IMR-90 (cell line): ENCODE measurements at regions not wholly inside any gene's neighbourhood (a gene's known extent, or its start where the extent isn't known, plus 50 kb on each side); places are given as distances from the start of the nearest gene placed in this dataset.

Source experiments
- ATAC-seq: fragments of 200-7000 bp; cut with Tn5 transposase; 2 replicates; pipeline ENCODE4 v1.9.1; 2020; ENCODE audit warnings: low read depth, mild to moderate bottlenecking, moderate library complexity
- BruUV-seq: library from RNA; stranded (reverse); fragments of 400-500 nt; replicated peaks from 2 replicates; lab custom pipeline; 2021; lab: Mats Ljungman, UMichigan
- CTCF ChIA-PET: fragments of 300-600 bp; formaldehyde crosslinking; extraction: SDS; loops from one replicate; lab custom pipeline; 2021; ENCODE audit warnings: antibody characterized with exemption; lab: Yijun Ruan, JAX
- POLR2A ChIA-PET: fragments of 300-600 bp; sonication (Branson Sonifier 250); formaldehyde crosslinking; loops from one replicate; lab custom pipeline; 2022; ENCODE audit warnings: antibody characterized with exemption; ENCODE audit not compliant: unreplicated experiment; lab: Charles Lee
- DNase-seq: peaks from one replicate; pipeline ENCODE4 v3.0.0; 2013
- H2AFZ ChIP-seq: replicated peaks from 2 replicates; pipeline ENCODE3; 2013; ENCODE audit warnings: low read length, mild to moderate bottlenecking; ENCODE audit not compliant: poor library complexity
- H2AK5ac ChIP-seq: 2 replicates; pipeline ENCODE4 v1.6.1; 2013; ENCODE audit warnings: low read depth, low read length, inconsistent platforms
- H2AK9ac ChIP-seq: replicated peaks from 2 replicates; pipeline ENCODE3; 2013; ENCODE audit warnings: mild to moderate bottlenecking, low read depth, low read length, moderate library complexity; ENCODE audit not compliant: poor library complexity
- H2BK120ac ChIP-seq: 2 replicates; pipeline ENCODE4 v1.6.1; 2013; ENCODE audit warnings: low read depth, low read length, inconsistent platforms
- H2BK15ac ChIP-seq: 3 replicates; pipeline ENCODE4 v1.6.1; 2013; ENCODE audit warnings: low read depth, low read length, inconsistent platforms
- H2BK20ac ChIP-seq: 2 replicates; pipeline ENCODE4 v1.6.1; 2013; ENCODE audit warnings: low read depth, mild to moderate bottlenecking, inconsistent platforms, low read length, moderate library complexity
- H2BK5ac ChIP-seq: 2 replicates; pipeline ENCODE4 v1.6.1; 2013; ENCODE audit warnings: mild to moderate bottlenecking, low read depth, low read length, inconsistent platforms; ENCODE audit not compliant: poor library complexity, severe bottlenecking
- H3K14ac ChIP-seq: replicated peaks from 2 replicates; pipeline ENCODE4 v1.6.1; 2013; ENCODE audit warnings: low read depth, low read length, inconsistent platforms
- H3K18ac ChIP-seq: 2 replicates; pipeline ENCODE4 v1.6.1; 2013; ENCODE audit warnings: low read depth, low read length, control low read depth
- H3K23ac ChIP-seq: 2 replicates; pipeline ENCODE4 v1.6.1; 2013; ENCODE audit warnings: low read depth, low read length, inconsistent platforms
- H3K27ac ChIP-seq: 2 replicates; pipeline ENCODE4 v1.5.1; 2013; ENCODE audit warnings: mild to moderate bottlenecking, control low read depth, low read length; ENCODE audit not compliant: insufficient read depth
- H3K27me3 ChIP-seq: 2 replicates; pipeline ENCODE4 v1.6.1; 2013; ENCODE audit warnings: low read length; ENCODE audit not compliant: control insufficient read depth, insufficient read depth
- H3K36me3 ChIP-seq: 2 replicates; pipeline ENCODE4 v1.6.1; 2013; ENCODE audit warnings: low read length, mixed read lengths; ENCODE audit not compliant: control insufficient read depth, insufficient read depth
- H3K4ac ChIP-seq: 2 replicates; pipeline ENCODE4 v1.6.1; 2013; ENCODE audit warnings: low read depth, low read length, inconsistent platforms
- H3K4me1 ChIP-seq: 2 replicates; pipeline ENCODE4 v1.6.1; 2013; ENCODE audit warnings: low read length, mixed read lengths; ENCODE audit not compliant: control insufficient read depth, insufficient read depth
- H3K4me2 ChIP-seq: 2 replicates; pipeline ENCODE4 v1.6.1; 2013; ENCODE audit warnings: low read depth, mild to moderate bottlenecking, control low read depth, low read length, moderate library complexity
- H3K4me3 ChIP-seq: 2 replicates; pipeline ENCODE4 v1.5.1; 2013; ENCODE audit warnings: low read depth, mild to moderate bottlenecking, control low read depth, low read length, moderate library complexity; ENCODE audit not compliant: insufficient read depth
- H3K56ac ChIP-seq: 2 replicates; pipeline ENCODE4 v1.6.1; 2013; ENCODE audit warnings: low read length, inconsistent platforms; ENCODE audit not compliant: insufficient read depth; ENCODE audit errors: extremely low read depth
- H3K79me1 ChIP-seq, 2 experiments: 2 replicates each; pipeline ENCODE4 v1.6.1; 2013; ENCODE audit warnings: low read length in 2 of 2, inconsistent platforms in 1 of 2, low read depth in 1 of 2
- H3K9ac ChIP-seq: 2 replicates; pipeline ENCODE4 v1.6.1; 2013; ENCODE audit warnings: low read depth, low read length, control low read depth
- H3K9me1 ChIP-seq: 2 replicates; pipeline ENCODE4 v1.6.1; 2013; ENCODE audit warnings: low read length, inconsistent platforms; ENCODE audit not compliant: insufficient read depth
- H3K9me3 ChIP-seq: 2 replicates; pipeline ENCODE4 v1.6.1; 2013; ENCODE audit warnings: low read length; ENCODE audit not compliant: control insufficient read depth, insufficient read depth
- H4K20me1 ChIP-seq: 2 replicates; pipeline ENCODE4 v1.6.1; 2013; ENCODE audit warnings: low read length, inconsistent platforms; ENCODE audit not compliant: insufficient read depth
- H4K5ac ChIP-seq: 2 replicates; pipeline ENCODE4 v1.6.1; 2013; ENCODE audit warnings: mild to moderate bottlenecking, low read depth, low read length, control low read depth
- H4K8ac ChIP-seq, 2 experiments: 2 replicates each; pipeline ENCODE4 v1.6.1; 2013; ENCODE audit warnings: low read depth in 2 of 2, low read length in 2 of 2, control low read depth in 1 of 2, inconsistent platforms in 1 of 2
- H4K91ac ChIP-seq: 2 replicates; pipeline ENCODE4 v1.6.1; 2013; ENCODE audit warnings: low read depth, low read length, inconsistent platforms; ENCODE audit not compliant: insufficient read depth
- CHD1 ChIP-seq: IDR thresholded peaks from 2 replicates; pipeline ENCODE4 v1.6.1; 2012; ENCODE audit warnings: low read depth, low read length, improper control_type of control experiment
- POLR2A ChIP-seq: IDR thresholded peaks from 2 replicates; pipeline ENCODE4 v1.6.1; 2012; ENCODE audit warnings: mild to moderate bottlenecking, low read depth, low read length
- dilution Hi-C: fragments of 300-500 bp; cut with HindIII; formaldehyde crosslinking; loops from one replicate; pipeline ENCODE4 v1.14.3; 2018; ENCODE audit warnings: low sequenced_read_pairs; ENCODE audit not compliant: unreplicated experiment
- in situ Hi-C: fragments of 300-500 bp; cut with MboI; formaldehyde crosslinking; loops from 3 replicates; pipeline ENCODE4 v1.14.3; 2019; ENCODE audit warnings: low sequenced_read_pairs, inconsistent platforms, mixed read lengths
- intact Hi-C: fragments of 100-400 bp; cut with micrococcal nuclease; formaldehyde crosslinking; loops from 2 replicates; pipeline ENCODE4 v1.10.0; 2022

DNA sequence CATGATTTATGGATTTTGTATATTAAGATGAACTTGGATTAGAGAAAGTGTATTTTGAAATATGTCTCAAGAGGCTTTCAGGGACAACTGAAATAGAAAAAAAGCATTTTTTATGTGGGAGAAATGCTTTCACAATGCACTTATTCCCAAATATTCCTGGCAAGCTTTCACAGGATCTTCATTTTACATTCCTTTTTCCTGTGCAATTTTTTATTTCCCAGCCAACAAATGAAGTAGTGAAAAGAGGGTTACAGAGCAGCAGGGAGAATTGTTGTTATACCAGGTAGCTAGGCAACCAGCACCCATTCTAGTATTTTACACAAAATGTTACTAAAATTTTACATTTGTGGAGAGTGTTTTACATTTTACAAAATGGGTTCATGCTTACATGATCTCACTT lies 167.0 kb upstream of the RPRM start:
- no peak overlapping the region for H2BK120ac ChIP-seq
- H3K27me3 ChIP-seq, result no peaks in the 10 kb centered on the region
- no peak overlapping the region for H3K18ac ChIP-seq
- no peak overlapping the region for H2AK9ac ChIP-seq
- ATAC-seq (no peak), DNase-seq (no peak)
- POLR2A ChIA-PET, result no interaction called here
- H3K36me3 ChIP-seq, result no peaks in the 10 kb centered on the region
- no TSS peak for BruUV-seq
- no peak overlapping the region for H3K9ac ChIP-seq
- no peak overlapping the region for H3K27ac ChIP-seq
- no peaks in the 10 kb centered on the region for H3K4me1 ChIP-seq
- H3K9me1 ChIP-seq, result no peaks in the 10 kb centered on the region
- H2BK5ac ChIP-seq, result no peak overlapping the region
- H3K4me2 ChIP-seq, result no peak overlapping the region
- no peak overlapping the region for H3K4me3 ChIP-seq
- no peak overlapping the region for H2AFZ ChIP-seq
- no peak overlapping the region for H3K56ac ChIP-seq
- intact Hi-C loops, result no loop called here
- in situ Hi-C loops, result no loop called here
- TF ChIP-seq CHD1, result no peak
- TF ChIP-seq POLR2A, result no peak
- no peak overlapping the region for H4K8ac ChIP-seq
- no peak overlapping the region for H2BK20ac ChIP-seq
- no peaks in the 10 kb centered on the region for H3K9me3 ChIP-seq
- no peak overlapping the region for H4K91ac ChIP-seq
- H2AK5ac ChIP-seq, result no peak overlapping the region
- H2BK15ac ChIP-seq, result no peak overlapping the region
- H3K14ac ChIP-seq, result no peak overlapping the region
- no peak overlapping the region for H4K5ac ChIP-seq
- H4K20me1 ChIP-seq, result no peaks in the 10 kb centered on the region
- CTCF ChIA-PET, result no interaction called here
- H3K4ac ChIP-seq, result no peak overlapping the region
- no peaks in the 10 kb centered on the region for H3K79me1 ChIP-seq
- dilution Hi-C loops, result no loop called here
- H3K23ac ChIP-seq, result no peak overlapping the region
